ENCODE measurements at regions not wholly inside any gene's neighbourhood (a gene's known extent, or its start where the extent isn't known, plus 50 kb on each side); places are given as distances from the start of the nearest gene placed in this dataset.

DNA sequence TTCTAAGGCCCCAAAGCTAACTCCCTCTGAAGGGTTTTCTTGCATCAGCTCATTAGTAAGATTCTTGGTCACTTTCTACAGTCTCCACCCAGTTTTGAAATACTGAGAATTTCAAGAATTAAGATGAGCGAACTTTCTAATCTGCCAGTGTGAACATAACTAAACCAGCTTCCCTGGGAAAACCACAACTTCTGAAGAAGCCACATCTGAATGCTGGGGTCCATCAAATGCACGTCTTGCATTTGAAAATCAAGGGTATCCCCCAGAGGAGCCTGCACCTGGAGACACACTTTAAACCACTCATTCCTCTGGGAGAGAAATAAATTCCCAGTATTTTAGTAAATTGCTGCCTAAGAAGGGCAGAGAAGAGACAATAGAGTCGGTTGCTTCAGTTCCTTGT lies 292.1 kb upstream of the CDH4 start:
- Mint-ChIP-seq H3K9me3 (peaks cover 2 to 4% of the 10 kb centered on the region in 2 donors), H3K36me3 (no peaks in the 10 kb centered on the region), H3K4me3 (no peak overlapping the region), H3K27me3 (no peaks in the 10 kb centered on the region), H3K27ac (no peak overlapping the region), H3K4me1 (no peaks in the 10 kb centered on the region)
- DNase-seq, result no peak
- no peak for ATAC-seq (replicated peaks)

DNA sequence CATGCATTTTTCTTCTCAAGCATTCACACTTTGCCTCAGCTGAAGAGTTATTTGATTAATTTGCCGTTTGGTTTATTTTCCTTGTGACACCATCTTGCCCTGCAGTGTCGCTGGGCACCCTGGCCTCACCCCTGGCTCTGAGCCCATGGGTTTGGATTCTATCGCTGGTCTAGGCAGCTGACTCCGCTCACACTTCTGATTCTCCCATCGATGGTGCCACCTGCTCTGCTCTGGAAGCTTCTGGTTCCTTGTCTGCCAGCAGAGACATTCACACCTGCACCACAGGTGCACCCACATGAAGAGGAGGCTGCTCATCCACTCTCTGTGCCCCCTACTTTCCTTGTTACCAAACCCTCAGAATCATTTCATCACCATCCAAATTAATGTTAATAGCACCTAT lies 291.6 kb upstream of the CDH4 start:
- ATAC-seq (replicated peaks), result no peak
- Mint-ChIP-seq H3K4me1 (no peaks in the 10 kb centered on the region), H3K27ac (no peak overlapping the region), H3K4me3 (no peak overlapping the region), H3K27me3 (no peaks in the 10 kb centered on the region), H3K36me3 (no peaks in the 10 kb centered on the region), H3K9me3 (peaks cover 2 to 4% of the 10 kb centered on the region in 2 donors)
- DNase-seq, result no peak

DNA sequence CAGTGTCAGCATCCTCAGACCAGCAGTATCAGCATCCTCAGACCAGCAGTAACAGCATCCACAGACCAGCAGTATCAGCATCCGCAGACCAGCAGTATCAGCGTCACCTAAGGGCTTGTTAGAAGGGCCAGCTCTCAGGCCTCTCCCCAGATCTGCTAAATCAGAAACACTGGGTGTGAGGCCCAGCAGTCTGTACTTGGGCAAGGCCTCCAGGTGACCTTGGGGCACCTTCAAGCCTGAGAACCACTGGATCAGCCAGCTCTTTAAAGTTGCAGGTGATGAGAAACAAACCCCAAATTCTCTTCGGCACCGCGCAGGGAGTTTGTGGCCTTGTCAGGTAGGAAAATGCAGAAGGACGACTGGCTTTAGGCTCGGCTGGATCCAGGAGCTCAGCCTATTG lies 290.5 kb upstream of the CDH4 start:
- no peaks in the 10 kb centered on the region for H3K36me3 Mint-ChIP-seq
- H3K27me3 Mint-ChIP-seq, result no peaks in the 10 kb centered on the region
- peaks cover 0 to 2% of the 10 kb centered on the region in 2 donors for H3K9me3 Mint-ChIP-seq
- DNase-seq, result no peak
- no peak overlapping the region for H3K27ac Mint-ChIP-seq
- H3K4me3 Mint-ChIP-seq, result no peak overlapping the region
- H3K4me1 Mint-ChIP-seq, result no peaks in the 10 kb centered on the region
- no peak for ATAC-seq (replicated peaks)

DNA sequence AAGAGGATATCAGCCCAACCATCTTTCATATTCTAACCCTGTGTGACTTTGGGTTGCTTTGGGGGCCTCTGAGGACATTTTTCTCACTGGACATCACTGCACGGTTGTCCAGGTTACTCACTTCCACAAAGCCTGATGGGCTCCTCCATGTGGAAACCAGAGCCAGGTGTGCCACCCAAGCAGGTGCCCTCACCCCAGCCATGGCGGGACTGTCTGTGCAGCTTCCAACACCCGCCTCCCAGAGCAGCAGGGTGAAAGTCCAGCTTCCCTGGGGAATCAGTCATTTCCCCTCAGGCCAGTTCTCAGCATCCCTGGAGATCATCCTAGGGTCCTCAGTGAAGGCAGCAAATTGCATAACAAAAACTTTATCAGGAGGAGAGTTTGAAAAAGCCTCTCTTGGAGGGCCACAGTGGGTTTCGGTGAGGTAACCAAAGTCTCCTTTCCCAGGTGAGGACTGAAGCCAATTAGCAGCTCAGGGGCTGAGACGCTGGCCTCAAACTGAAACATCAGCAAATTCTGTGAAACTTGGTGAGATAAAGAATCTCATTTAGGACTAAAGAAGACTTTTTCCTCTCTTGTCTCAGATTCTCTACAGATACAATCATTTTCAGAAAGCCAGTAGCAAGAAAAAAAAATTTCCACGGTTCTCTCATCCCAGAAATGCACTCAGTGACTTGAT lies 289.6 kb upstream of the CDH4 start:
- no peak for DNase-seq
- no peak for ATAC-seq (replicated peaks)
- no peaks in the 10 kb centered on the region for H3K36me3 Mint-ChIP-seq
- no peaks in the 10 kb centered on the region for H3K27me3 Mint-ChIP-seq
- no peak overlapping the region for H3K4me3 Mint-ChIP-seq
- H3K9me3 Mint-ChIP-seq, result peaks cover 0 to 2% of the 10 kb centered on the region in 2 donors
- no peaks in the 10 kb centered on the region for H3K4me1 Mint-ChIP-seq
- H3K27ac Mint-ChIP-seq, result no peak overlapping the region

DNA sequence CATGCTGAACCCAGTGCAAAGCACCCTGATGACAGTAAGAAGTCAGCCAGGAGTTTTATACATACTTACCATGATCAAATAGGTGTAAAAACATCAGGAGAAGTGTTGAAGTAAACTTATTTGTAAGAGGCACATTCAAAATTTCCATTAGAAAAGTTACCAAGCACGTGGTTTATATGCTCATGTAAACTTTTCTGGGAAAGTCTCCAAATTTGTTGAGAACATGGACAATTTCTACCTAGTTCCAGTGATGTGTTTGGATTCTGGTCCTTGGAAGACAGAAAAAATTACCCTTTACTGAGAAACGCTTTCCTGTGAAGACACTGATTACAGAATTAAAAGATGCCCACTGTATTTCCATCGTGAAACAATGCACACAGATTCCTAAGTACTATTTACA lies 288.9 kb upstream of the CDH4 start:
- no peak for DNase-seq
- no peak for ATAC-seq (replicated peaks)
- no peak overlapping the region for H3K27ac Mint-ChIP-seq
- no peaks in the 10 kb centered on the region for H3K36me3 Mint-ChIP-seq
- H3K27me3 Mint-ChIP-seq, result no peaks in the 10 kb centered on the region
- H3K4me1 Mint-ChIP-seq, result no peaks in the 10 kb centered on the region
- H3K4me3 Mint-ChIP-seq, result no peak overlapping the region
- peaks cover 0 to 2% of the 10 kb centered on the region in 2 donors for H3K9me3 Mint-ChIP-seq

DNA sequence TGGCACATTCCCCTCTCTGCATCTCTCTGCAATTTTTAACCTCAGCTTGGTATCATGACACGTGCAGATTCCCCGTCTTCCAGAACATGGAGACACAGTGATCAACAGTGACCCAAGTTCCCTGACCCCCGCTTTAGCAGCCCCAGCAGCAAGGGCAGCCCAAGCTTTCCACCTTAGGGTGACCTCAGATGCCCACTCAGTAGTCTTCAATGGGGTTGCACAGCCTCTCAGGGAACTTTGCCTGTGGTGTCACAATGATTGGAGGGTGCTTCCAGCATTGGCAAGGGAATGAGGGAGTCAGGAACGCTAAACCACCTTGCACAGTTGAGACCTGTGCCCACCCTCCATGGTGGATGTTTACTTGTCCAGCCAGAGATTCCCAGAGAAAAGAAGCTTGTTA lies 287.1 kb upstream of the CDH4 start:
- ATAC-seq (replicated peaks), result no peak
- H3K4me1 Mint-ChIP-seq, result no peaks in the 10 kb centered on the region

DNA sequence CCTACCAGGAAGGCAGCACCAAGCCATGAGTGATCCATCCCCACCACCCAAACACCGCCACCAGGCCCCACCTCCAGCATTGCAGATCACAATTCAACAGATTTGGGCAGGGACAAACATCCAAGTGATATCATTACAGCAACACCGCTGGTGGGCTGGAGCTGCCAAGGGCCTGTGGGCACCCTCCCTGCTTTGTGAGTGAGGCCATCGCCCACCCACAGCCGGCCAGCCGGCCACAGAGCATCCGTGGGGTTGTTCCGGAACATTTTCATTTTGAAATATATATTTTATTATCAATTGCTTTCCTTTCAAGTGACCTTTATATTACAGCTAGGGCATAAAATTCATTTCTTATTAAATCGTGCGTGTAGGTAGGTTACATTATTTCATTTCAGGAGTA lies 286.0 kb upstream of the CDH4 start:
- peaks cover 0 to 4% of the 10 kb centered on the region in 2 donors for H3K27me3 Mint-ChIP-seq
- H3K4me1 Mint-ChIP-seq, result no peaks in the 10 kb centered on the region
- H3K4me3 Mint-ChIP-seq, result no peak overlapping the region
- ATAC-seq (replicated peaks), result no peak
- peaks cover 0 to 3% of the 10 kb centered on the region in 2 donors for H3K9me3 Mint-ChIP-seq
- H3K27ac Mint-ChIP-seq, result no peak overlapping the region
- no peaks in the 10 kb centered on the region for H3K36me3 Mint-ChIP-seq
- DNase-seq, result no peak

More for the DNA sequence above, 287.1 kb upstream of the CDH4 start:
- Mint-ChIP-seq H3K36me3 (no peaks in the 10 kb centered on the region), H3K4me3 (no peak overlapping the region), H3K27ac (no peak overlapping the region), H3K9me3 (peaks cover 0 to 3% of the 10 kb centered on the region in 2 donors), H3K27me3 (peaks cover 0 to 4% of the 10 kb centered on the region in 2 donors)
- DNase-seq, result no peak

DNA sequence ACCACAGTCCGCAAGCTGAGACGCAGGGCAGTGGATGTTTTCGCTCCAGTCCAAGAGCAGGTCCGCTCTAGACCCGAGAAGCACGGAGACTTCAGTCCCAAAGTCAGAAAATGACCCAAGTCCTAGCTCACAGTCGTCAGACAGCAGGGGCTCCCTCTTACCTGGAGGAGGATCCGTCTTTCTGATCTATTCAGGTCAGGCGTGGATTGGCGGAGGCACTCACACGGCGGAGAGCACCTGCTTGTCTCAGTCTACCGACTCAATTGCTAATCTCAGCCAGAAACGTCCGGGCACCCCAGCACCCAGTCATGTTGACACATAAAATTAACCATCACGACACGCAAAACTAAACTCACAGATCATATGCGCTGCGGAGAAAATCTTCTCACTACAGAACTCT lies 285.3 kb upstream of the CDH4 start:
- Mint-ChIP-seq H3K9me3 (peaks cover 0 to 3% of the 10 kb centered on the region in 2 donors), H3K36me3 (no peaks in the 10 kb centered on the region), H3K27ac (no peak overlapping the region), H3K4me3 (no peak overlapping the region), H3K4me1 (no peaks in the 10 kb centered on the region), H3K27me3 (peaks cover 0 to 4% of the 10 kb centered on the region in 2 donors)
- ATAC-seq (replicated peaks) (no peak), DNase-seq (no peak)

DNA sequence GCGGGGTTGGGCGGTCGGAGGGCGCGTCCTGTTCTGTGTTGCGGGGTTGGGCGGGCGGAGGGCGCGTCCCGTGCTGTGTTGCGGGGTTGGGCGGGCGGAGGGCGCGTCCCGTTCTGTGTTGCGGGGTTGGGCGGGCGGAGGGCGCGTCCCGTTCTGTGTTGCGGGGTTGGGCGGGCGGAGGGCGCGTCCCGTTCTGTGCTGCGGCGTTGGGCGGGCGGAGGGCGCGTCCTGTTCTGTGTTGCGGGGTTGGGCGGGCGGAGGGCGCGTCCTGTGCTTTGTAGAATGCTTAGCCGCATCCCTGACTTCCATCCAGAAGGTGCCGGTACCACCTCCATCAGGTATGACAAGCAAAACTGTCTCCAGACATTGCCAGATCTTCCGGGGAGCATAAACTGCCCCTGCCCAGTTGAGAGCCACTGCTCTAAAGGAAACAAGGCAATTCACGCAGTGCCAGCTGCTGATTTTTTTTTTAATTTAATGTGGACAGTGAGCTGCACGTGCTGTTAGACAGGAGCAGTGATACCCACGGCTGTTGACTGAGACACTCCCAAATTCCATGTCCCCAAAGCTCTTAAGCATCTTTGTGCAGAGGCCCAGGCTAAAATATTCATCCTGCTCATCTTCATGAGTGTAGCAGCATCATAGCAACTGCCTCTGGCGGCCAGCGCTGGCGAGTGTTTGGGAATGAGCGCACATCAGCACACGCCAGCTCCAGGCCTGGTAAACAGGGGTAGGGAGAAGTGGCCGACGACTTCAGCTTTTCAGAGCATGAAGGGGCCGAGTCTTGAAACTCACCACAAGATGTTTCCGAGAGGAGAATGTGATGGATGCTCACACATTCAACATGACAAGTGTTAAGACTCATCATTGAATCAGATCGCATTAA lies 284.4 kb upstream of the CDH4 start:
- H3K36me3 Mint-ChIP-seq, result no peaks in the 10 kb centered on the region
- peaks cover 0 to 3% of the 10 kb centered on the region in 2 donors for H3K9me3 Mint-ChIP-seq
- H3K4me1 Mint-ChIP-seq, result no peaks in the 10 kb centered on the region
- H3K4me3 Mint-ChIP-seq, result no peak overlapping the region
- ATAC-seq (replicated peaks), result no peak
- DNase-seq, result no peak
- no peak overlapping the region for H3K27ac Mint-ChIP-seq
- peaks cover 0 to 4% of the 10 kb centered on the region in 2 donors for H3K27me3 Mint-ChIP-seq

DNA sequence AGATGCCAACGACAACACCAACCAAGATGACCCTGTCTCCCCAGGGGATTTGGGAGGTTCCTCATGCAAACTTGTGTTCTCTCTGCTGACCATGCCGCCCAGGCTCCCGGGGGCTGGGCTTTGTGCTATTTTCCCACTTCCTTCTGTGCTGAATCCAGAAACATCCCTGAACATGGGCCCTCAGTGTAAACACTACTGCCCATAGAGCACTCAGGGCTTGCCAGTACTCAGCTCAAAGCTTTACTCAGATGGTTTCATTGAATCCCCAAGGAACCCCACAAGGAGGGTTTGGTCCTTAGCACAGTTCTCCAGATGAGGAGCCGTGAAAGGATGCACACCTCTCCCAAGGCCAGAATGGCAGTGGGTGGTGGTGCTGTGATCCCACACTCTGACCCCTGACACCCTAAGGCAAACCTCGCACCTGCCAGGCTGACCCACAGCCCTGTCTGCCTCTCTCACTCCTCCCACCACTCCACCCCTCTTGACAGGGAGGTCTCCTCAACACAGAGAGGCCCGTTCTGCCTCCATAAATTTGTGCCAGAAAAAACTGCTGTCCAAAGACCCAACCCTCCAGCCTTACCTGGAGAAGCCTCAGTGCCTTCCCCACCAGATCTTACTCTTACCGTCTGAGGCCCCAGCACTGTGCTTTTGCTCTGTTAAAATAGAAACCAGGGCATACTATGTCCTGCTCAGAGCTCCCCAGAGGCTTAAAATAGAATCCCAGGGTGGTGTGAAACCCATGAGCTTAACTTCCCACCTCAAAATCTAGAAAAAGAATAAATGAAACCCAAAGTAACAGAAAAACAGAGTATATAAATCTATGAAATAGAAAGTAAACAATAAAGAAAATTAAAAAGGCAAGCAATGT lies 283.0 kb upstream of the CDH4 start:
- Mint-ChIP-seq H3K9me3 (peaks cover 0 to 3% of the 10 kb centered on the region in 2 donors), H3K27me3 (peaks cover 0 to 4% of the 10 kb centered on the region in 2 donors), H3K27ac (no peak overlapping the region), H3K4me1 (no peaks in the 10 kb centered on the region), H3K4me3 (no peak overlapping the region), H3K36me3 (no peaks in the 10 kb centered on the region)
- no peak for ATAC-seq (replicated peaks)
- no peak for DNase-seq

DNA sequence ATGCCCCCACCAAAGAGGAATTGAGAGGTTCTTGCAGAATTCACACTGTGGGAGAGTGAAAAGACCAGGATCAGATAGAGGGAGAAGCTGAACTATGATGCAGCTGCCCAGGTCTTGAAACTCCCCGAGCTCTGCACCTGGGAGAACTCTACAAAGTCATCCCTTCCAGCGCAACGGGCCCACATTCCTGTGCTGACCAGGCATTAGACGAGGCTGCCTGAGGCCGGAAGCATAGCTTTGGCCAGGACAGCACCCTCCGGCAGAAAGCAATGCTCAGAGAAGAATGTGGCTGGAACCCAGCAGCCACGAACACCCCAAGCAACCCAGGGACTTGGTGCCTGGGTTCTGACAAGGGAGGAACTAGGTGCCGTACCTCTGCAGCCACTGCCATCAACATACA lies 281.5 kb upstream of the CDH4 start:
- ATAC-seq (replicated peaks), result no peak
- H3K9me3 Mint-ChIP-seq, result peaks cover 0 to 3% of the 10 kb centered on the region in 2 donors

DNA sequence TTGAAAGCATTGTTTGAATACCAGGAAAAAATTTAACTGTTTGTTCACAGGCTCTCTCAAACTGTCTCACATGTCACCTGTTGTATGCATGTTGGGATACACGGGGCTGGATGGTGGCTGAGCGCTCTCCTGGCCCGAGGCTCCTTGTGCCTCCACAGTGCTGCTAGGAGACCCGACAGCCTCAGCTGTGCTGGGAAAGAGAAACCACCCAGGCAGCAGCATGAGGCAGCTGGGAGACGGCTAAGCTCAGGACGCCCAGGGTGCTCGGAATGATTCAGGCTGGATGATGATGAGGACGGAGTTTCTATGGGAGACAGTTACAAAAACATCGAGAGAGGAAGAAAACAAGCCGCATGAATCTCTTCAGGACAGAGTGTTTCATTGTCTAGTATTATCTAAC lies 278.0 kb upstream of the CDH4 start:
- DNase-seq, result no peak
- Mint-ChIP-seq H3K36me3 (no peaks in the 10 kb centered on the region), H3K4me1 (no peaks in the 10 kb centered on the region), H3K27ac (no peak overlapping the region), H3K27me3 (peaks cover 0 to 4% of the 10 kb centered on the region in 2 donors), H3K4me3 (no peak overlapping the region), H3K9me3 (peaks cover 0 to 2% of the 10 kb centered on the region in 2 donors)
- no peak for ATAC-seq (replicated peaks)

More for the DNA sequence above, 281.5 kb upstream of the CDH4 start:
- Mint-ChIP-seq H3K36me3 (no peaks in the 10 kb centered on the region), H3K4me1 (no peaks in the 10 kb centered on the region), H3K4me3 (no peak overlapping the region), H3K27me3 (peaks cover 0 to 4% of the 10 kb centered on the region in 2 donors), H3K27ac (no peak overlapping the region)
- DNase-seq, result no peak

DNA sequence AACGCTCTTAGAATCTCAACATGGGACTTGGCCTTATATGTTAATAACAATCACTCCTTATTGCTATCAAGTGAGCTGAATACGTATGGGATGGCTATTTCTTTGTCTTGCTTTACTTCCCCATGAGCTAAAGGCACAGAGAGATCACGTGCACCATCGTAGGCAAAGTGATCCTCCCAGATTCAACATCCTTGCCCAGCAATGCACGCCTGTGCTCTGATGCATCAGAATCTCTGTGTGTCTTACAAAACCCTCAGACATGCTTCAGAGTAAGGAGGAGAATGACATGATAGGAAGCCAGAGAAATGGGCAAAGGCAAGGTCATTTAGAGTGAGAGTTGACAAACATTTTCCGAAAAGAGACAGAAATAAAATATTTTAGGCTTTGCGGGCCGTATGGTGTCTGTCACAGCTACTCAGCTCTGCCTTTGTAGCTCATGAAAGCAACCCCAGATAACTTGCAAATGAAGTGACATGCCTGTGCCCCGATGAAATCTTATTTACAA lies 277.6 kb upstream of the CDH4 start:
- Mint-ChIP-seq H3K4me3 (no peak overlapping the region), H3K4me1 (no peaks in the 10 kb centered on the region), H3K27ac (no peak overlapping the region), H3K36me3 (no peaks in the 10 kb centered on the region), H3K9me3 (peaks cover 4% of the 10 kb centered on the region in 2 donors), H3K27me3 (no peaks in the 10 kb centered on the region)
- DNase-seq (no peak), ATAC-seq (replicated peaks) (no peak)

DNA sequence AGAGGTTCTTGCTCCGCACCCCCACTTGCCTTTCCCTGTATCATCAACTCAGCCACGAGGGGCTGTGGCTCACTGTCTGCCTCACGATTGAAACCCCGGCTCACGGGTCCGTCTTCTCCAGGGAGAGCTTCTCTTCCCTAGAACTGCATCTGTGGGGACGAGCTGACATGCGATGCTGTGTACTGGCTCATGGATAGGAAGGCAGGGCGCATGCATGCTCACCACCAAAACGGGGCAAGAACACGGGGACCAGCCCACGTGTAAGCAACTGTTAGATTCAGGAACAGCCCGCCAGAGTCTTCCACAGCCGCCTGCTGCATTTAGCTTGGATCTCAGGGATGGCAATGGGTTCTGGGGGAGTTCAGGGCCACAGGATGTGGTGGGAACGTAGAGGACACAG lies 275.9 kb upstream of the CDH4 start:
- no peaks in the 10 kb centered on the region for H3K27me3 Mint-ChIP-seq
- ATAC-seq (replicated peaks) (no peak), DNase-seq (no peak)
- no peaks in the 10 kb centered on the region for H3K36me3 Mint-ChIP-seq
- H3K4me3 Mint-ChIP-seq, result no peak overlapping the region
- H3K4me1 Mint-ChIP-seq, result no peaks in the 10 kb centered on the region
- H3K27ac Mint-ChIP-seq, result no peak overlapping the region
- peaks cover 9 to 18% of the 10 kb centered on the region in 2 donors for H3K9me3 Mint-ChIP-seq

All from stimulated activated naive B cell treated with anti-CD40 and anti-IgM and Interleukin-4, amounts not matched to agents 10 μg/mL and 1 μg/mL and 100 μg/mL, for 72 hours (primary cell).